ENCODE measurements at regions not wholly inside any gene's neighbourhood (a gene's known extent, or its start where the extent isn't known, plus 50 kb on each side); places are given as distances from the start of the nearest gene placed in this dataset.

DNA sequence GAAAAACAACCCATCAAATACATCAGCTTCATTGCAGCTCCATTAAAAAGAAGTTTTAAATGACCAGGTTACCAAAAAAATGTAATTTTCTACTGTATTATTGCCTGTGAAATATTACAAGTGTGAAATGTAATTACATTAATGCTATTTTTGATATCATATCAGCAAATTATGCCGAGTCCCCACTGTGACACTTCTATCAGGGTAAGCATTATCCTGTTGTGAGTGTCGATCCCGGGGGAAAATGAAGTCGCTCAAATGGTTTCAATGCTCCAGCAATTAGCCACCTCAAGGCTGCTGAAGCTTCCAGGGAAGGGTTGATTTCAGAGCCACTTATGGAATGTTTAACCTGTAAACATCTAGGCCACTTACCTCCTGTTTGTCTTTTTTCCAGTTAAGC, 70.4 kb downstream of the RCN1 start:
- DNase-seq (ENCODE audit: low read depth): no peak

DNA sequence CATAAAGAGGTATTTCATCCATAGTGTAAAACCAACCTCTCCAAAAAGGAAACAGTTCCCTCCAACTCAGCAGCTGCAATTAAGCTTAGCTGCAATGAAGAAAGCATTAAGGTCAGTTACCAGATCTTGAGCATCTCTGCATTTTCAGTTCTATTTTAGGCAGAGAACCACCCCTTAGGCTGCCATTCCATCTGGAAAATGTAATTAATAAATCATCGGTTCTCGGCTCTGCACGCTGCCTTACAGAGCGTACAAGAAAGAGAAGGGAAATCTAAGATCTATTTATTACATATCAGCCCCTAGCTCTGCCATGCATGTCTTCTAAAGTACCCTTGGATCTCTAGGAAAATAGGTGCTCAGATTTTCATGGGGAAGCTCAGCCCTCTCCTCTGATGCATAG, 71.5 kb downstream of the RCN1 start:
- DNase-seq (ENCODE audit: low read depth): no peak

DNA sequence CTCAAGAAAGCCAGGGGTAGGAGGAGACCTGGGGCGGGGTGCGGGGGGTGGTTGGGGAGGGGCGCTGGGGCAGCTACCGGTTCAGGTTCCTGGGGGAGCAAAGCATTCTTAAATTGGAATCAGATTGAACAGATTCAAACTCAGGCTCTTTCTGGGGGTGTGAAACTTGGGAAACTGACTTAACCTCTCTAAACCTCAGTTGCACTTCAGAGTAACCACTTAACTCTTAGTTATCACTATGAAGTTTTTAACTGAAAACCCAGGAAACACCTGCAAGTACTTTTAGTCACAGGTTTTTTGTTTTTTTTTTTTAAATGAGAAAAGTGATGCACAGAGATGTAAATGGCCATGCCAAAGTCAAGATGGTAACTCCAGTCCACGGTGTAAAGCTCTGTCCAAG, 72.0 kb downstream of the RCN1 start:
- DNase-seq (ENCODE audit: low read depth): no peak

DNA sequence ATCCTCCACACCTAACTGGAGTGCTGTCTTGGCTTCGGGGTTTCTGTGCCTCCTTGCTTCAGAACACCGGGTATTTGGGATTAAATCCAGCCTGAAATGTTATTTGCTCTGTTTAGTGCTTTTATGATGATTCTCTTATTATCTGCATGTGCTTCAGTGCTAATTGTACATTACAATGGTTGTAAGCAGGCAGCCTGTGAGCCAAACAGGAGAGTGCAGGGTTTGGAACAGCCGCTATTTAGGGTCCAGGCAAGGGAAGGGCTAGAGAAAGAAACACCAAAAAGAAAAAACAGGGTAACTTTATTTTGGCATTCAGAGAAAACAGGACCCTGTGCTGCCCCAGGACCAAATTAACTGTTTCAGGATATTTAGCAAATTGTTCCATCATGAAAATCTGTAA, 72.7 kb downstream of the RCN1 start:
- no peak for DNase-seq (ENCODE audit: low read depth)

DNA sequence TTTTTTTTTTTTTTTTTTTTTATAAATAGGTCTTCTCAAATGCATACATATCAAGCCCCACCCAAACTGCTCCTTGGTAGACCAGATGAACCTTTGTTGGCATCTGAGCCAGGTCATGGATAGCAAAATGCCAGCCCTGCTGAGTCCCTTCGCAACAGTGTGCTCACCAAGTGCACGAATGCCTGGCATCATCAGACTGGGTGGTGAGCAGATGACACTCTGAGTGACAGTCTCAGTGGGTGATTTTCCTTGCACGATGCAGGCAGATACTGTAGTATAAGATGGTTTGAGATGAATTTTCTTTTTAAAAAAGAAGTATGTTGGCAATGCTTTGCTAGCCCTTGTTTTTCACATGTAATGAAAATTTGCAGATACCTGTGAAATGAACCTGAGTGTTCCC, 74.0 kb downstream of the RCN1 start:
- no peak for DNase-seq (ENCODE audit: low read depth)

DNA sequence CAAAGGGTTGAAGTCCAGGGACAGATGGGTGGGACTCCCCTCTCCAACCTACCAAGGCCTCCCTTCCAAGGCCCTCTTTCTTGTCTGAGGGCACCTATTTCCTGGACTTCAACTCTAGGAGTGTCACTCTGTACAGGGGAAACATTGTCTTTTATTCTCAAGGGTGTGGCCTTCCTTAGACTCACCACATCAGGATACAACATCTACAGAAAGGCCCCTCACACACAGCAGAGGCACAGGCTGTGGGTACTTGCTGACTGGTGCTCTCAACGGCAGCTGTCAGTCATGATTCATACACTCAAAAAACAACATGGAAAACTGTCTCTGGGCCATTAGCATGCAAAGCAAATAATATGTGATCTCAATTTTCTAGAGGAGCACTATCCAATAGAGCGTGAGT, 78.0 kb downstream of the RCN1 start:
- DNase-seq (ENCODE audit: low read depth): no peak

DNA sequence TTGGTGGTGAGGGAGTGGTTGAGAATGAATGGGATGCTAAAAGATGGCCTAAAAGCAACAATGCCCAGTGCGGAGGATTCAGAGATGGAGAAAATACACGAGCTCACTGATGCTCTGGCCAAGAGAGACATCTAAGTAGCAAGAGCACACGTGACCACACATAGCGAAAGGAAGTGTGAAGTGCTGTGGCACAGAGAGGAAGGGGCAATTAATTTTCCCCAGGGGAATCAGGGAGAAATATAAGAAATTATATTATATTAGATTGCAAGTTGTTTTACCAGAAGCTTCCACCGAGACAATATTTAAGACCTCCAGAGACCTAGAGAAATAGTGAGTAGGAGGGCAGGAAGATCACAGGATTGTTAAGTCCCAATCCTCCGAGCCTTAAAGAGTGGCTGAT, 80.6 kb downstream of the RCN1 start:
- no peak for DNase-seq (ENCODE audit: low read depth)

DNA sequence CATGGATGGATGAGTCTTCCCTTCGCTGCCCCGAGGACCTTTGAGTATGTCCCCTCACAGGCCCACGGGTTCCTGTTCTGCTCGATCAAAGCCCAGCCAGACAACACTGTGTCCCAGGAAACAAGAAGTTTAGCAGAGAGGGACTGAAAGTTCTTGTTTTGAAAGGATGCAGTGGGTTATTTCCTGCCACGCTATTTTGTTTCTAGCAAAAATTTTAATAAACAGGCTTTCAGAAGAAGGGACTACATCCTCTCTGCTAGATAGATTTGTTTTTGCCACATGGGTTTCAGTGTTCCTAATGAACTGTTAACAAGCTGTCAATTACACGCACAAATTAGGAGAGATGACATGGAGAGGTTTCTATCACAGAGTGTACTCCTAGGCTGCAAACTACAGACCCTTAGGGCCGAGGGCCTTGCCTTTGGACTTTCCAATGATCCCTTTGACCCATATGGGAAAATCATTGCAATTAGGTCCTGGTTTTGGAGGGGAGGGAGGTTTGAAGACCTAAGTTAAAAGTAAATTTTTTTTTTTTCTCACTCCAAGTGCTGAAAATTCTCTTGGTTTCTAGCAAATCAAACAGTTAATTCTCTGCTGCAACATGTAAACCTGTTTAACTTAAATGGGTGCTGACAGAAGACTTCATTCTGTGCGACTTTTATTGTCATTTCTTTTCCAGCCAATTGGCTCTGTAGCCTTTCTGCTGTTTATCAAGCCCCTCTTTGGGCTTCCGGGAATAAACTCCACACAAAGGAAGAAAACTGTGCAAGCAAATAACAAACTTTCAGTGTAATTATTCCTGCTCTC, 81.4 kb downstream of the RCN1 start:
- DNase-seq (ENCODE audit: low read depth): no peak

DNA sequence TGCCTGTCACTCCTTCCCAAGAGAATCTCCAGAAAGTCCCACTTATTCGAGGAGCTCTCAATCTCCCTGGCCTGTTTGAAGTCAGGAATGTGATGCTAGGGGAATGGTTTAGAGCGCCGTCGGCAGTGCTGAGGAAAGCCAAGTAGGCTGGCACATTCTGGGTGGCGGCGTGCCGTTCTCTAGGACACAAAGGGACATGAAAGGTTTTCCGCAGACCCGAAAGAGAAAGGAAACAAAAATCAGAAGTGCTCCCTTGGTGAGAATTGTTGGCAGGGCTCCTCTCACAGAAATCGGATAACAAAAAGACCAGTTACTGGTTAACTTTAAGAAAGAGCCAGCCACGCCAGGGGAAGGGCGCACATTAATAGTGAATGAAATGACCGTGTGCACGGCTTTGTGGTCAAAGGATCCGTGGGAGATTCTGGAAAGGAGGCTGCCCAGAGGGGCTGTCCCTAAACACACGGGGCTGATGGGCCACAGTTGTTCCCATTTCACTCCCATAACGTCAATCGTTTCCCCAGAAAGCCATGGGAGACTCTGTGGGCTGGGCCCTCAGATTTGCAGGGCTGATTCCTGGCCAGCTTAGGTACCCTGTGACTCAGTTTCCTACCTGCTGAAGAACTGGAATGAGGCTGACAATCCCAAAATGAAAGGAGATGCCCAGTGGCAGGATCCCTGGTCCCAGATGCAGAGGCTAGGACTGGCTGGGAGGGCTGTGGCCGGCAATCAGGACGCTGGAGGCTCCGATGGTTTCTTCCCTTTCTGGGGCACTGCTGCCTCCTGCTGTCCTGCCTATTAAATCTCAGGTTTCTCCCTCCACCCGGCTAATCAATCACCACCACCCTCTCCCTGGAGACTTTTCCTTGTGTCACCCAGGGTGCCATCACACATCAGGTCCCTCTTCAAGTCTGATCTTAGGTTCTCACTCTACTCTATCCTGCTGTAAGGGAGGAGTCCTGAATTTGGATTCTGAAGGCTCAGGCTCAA, 82.3 kb downstream of the RCN1 start:
- DNase-seq (ENCODE audit: low read depth): peak; percentile 25

DNA sequence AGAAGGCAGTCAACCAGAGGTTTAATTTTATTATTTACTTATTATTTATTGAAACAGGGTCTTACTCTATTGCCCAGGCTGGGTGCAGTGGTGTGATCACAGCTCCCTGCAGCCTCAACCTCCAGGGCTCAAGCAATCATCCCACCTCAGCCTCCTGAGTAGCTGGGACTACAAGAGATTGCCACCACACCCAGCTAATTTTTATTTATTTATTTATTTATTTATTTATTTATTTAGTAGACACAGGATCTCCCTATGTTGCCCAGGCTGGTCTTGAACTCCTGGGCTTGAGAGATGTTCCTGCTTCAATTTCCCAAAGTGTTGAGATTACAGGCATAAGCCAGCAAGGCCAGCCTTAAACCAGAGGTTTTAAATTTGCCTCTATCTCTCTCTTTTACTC, 83.1 kb downstream of the RCN1 start:
- DNase-seq (ENCODE audit: low read depth): no peak

DNA sequence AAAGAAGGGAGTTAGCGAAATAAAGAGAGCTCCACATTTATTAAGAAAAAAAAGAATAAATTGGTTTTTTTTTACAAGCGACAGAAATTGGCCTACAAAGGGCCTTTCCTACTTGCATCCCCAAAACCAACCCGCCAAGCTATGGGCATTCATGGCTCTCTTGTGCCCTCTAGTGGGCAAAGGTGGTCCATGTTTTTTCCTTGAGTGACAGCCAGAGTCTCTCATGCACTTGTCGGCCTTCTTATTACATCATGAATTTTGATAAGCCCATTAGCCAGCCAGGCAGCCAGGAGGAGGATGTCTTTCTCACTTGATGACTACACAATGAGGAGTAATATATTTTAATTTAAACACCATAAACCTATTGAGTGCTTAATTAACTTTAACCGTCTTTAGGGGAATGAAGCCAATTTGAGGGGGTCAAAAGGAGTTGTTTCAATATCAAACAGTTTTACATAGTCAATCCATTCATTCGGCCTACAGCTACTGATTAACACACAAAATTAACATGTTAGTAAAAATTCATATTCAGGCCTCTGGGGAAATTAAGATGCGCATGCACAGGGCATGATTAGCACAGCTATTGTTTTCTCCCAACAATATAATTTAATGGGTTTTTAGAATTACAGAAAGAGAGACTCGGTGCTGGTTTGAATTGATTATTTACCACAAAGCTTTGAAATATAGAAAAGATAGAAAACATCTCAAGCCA, 85.5 kb downstream of the RCN1 start:
- DNase-seq (ENCODE audit: low read depth): peak; percentile 60

DNA sequence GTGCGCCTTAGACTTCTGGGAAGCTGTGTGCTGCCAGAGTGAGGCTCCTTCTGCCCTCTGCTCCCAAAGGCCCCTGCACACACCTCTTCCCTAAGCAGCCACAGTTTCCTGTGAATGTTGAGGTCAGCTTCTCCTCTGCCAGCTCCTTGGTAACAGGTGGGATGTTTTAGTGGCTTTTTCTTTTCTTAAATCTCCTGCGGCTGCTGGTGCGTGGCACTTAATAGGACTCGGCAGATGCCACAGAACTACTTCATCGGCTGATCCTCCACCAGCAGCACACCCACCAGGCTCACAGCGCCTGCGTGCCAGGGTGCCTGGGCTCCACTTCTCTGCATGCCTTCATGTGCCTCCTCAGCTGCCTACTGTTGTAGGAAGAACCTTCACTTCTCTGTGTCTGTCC, 87.8 kb downstream of the RCN1 start:
- no peak for DNase-seq (ENCODE audit: low read depth)

DNA sequence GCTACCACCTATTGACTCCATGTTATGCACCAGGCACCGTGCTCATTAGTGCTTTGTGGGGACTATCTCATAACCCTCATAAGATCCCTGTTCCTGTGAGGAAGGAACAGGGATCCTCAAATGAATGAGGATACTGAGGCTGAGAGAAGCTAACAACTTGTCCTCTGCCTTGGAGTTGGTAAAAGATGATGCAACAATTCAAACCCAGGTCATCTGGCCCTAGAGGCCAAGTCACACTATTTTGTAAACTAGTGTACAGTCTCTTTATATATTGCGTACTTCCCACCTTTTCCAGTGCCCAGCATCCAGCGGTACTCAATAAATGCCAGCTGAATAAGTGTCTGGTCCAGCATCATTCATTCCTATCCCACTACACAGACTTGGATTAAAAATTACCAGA, 92.6 kb downstream of the RCN1 start:
- no peak for DNase-seq (ENCODE audit: low read depth)

DNA sequence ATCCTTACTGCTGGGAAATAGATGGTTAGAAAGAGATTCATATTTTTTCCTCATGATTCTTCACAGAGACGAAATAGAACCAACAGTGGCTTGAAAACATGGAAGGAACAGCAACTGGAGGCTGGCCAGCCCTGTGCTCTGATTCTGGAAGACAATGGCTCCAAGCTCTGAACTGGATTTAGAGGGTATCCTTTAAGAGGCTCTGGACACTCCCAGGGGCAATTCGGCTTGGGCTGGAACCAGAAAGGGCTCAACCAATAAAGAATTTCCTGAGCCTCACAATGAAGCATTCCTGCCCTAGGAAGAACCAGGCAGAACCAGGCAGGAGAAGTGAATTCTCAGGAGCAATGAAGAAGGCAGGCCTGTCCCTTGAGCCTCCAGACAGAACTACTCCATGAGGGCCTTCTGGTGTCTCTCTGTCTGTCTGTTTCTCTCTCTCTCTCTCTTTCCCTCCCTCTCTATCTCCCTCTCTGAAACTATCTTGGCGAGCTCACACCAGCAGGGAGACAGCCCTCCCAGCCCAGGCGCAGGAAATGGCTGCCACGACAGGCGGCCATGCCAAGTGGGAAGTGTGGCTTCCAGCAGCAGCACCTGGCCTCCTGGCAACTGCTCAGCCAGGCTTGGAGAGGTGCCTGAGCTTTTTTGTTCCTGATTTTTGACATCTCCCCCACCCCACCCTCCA, 93.3 kb downstream of the RCN1 start:
- no peak for DNase-seq (ENCODE audit: low read depth)

DNA sequence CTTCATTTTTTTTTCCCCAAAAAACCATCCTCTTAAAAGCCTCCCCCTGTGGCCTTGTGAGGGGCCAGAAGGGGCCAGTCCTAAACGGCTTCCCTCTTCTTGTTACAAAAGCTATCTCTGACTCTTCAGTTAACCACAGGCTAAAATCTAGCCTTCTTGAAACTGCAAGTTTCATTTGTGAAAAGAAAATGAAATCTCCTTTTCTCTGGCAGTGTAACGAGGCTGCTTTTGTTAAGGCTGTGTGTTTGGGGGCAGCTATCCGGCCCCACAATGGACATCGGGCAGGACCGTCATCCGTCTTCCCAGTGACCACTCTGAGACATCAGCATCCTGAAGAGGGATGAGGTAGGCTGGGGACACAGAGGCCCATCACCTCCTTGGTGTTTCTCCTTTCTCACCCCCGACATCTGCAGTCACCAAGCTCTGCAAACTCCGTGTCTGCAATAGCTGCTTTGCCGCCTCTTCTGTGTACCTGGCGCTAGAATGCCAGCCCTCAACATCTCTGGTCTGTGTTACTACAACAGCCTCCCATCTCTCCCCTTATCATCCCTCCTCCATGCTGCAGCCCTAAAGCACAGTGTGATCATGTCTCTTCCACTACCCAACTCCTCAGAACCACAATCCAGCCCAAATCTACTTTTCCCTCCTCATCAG, 94.0 kb downstream of the RCN1 start:
- no peak for DNase-seq (ENCODE audit: low read depth)

DNA sequence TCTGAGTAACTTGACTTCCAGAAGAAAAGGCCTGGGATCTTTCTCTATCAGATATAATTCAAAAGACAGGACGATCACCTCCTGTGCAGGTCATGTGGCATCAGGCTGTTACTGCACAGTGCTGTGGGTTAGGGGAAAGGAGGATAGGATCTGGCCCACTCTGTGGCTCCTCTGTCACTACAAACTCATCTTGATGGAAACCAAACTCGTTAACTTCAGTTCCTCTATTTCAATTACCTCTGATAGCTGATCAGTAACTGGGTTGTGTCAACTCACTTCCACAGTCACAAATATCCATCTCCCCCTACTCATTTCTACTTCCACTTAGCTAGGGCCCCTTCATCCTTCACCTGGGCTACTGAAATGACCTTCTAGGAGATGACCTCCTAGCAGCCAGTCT, 95.2 kb downstream of the RCN1 start:
- DNase-seq (ENCODE audit: low read depth): no peak

DNA sequence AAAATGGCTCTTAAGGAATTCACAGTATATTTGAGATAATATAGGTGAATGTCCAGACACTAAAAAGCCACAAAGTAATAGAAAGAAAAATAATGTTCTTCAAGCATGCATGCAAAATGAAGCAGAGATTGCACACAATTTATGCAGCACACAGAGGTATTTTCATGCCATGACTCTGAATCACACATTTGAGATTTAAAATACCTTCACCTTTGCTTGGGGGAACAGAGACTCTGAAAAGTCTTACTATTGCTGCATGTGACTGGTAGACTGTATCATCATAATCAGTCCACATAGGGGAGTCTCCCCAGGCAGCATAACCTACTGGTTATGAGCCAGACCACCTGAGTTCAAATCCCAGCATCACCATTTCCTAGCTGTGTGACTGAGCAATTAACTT, 96.2 kb downstream of the RCN1 start:
- DNase-seq (ENCODE audit: low read depth): no peak

DNA sequence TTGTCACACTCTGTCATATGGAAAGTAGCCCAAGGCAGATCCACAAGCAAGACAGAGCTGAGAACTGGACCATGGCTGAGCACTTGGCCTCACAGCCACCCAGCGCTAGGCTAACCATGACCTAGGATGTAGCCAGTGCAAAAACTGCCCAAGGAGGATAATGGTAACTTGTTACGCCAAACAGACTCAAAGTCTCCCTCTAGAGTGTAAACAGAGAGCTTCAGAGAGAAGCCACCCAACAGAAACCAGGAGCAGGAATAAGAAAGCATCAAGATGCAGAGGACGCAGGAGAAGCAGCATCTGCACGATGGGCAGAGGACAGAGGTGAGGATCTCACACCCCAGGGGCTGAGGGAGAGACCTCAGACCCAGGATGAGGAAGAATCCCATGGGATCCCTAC, 97.9 kb downstream of the RCN1 start:
- DNase-seq (ENCODE audit: low read depth): no peak

DNA sequence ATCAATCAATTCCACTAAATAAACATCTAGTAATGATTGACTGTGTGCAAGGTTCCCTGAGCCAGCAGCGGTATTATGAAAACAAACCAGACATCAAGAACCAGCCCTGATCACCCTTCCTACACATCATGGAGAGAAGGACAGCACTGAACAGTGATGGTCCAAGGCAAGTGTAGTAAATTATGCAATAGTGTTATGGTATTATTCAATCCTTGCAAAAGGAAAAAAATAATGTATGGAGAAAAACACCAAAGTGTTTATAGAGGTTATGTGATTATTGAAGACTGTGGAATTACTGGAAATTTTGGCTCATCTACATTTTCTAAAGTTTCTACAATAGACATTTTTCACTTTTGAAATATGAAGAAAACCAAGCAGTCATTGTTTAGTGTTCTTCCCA, 105.3 kb downstream of the RCN1 start:
- no peak for DNase-seq (ENCODE audit: low read depth)

DNA sequence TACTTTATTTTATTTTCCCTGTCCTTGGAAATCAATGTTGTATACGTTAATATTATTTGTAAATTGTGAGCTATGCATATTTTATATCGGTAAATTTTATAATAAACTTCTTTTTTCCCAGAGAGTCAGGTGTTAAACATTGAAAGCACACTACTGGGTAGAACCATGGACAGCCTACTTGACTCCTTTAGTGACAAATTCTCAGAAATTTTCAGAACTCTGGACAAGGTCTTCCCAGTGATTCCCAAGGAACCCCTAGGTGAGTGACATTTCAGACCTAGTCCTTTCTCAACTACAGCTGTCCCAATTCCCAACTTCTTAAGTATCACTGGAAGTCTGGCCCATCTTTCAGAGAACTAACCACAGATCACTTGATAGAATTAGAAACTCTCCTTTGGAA, 107.2 kb downstream of the RCN1 start:
- DNase-seq (ENCODE audit: low read depth): no peak

DNA sequence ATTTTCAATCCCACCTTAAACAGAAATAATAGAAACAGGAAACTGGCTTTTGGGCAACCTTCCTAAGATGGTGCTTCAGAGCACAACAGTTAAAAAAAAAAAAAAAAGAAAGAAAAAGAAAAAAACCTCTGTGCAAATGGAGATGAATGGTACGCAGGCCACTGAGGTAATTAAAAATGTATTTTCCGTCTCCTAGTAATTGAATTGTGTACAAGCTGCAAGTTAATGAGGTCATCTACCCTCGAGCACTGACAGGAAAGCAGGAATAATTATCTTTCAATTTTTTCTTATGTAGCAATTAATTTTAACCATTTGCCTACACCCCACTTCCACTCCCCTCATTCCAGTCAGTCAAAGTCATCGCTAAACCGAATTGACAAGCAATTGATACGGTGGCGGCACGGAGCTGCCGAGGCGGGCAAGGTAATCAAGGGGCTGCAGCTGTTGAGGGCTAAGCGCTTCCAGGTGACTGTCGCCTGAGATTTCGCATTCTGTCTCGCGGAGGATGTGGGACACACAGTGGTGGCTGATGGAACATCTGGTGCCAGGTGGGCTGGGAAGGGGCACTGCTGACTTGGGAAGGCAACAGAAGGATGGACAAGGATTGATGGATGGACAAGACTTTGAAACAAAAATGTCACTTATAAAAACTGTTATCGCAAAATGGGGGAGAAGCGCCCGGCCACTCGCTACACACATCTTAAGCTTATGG, 109.4 kb downstream of the RCN1 start:
- DNase-seq (ENCODE audit: low read depth): no peak
